MV-4-11 (cell line): ENCODE measurements at regions not wholly inside any gene's neighbourhood (a gene's known extent, or its start where the extent isn't known, plus 50 kb on each side); places are given as distances from the start of the nearest gene placed in this dataset.
"Not testable (repeated sequence)": the region's sequence is repeated elsewhere in the genome, so short reads cannot be mapped to it uniquely, and the experiment has no call there.

ENCODE experiments used
- DNase-seq: peaks from one replicate; lab custom pipeline; 2025; lab: John Stamatoyannopoulos, UW

GRCh38 chr18:42545825-42546224, 569.7 kb downstream of the RIT2 start:
- DNase-seq = no peak

GRCh38 chr18:42548493-42548892, 567.0 kb downstream of the RIT2 start:
- no peak for DNase-seq

GRCh38 chr18:42549596-42549995, 565.9 kb downstream of the RIT2 start:
- no peak for DNase-seq

GRCh38 chr18:42552559-42552958, 562.9 kb downstream of the RIT2 start:
- not testable (repeated sequence) for DNase-seq

GRCh38 chr18:42559069-42559690, 556.3 kb downstream of the RIT2 start:
- no peak for DNase-seq

- no peak for DNase-seq
Measured at GRCh38 chr18:42561521-42561920, 554.0 kb downstream of the RIT2 start.

- DNase-seq = no peak
Measured at GRCh38 chr18:42563995-42564394, 551.5 kb downstream of the RIT2 start.

- no peak for DNase-seq
Measured at GRCh38 chr18:42564761-42565160, 550.7 kb downstream of the RIT2 start.

GRCh38 chr18:42568773-42569172, 546.7 kb downstream of the RIT2 start:
- DNase-seq = no peak

GRCh38 chr18:42574871-42575270, 540.6 kb downstream of the RIT2 start:
- DNase-seq = no peak

GRCh38 chr18:42576124-42576523, 539.4 kb downstream of the RIT2 start:
- DNase-seq = no peak

GRCh38 chr18:42578792-42579191, 536.7 kb downstream of the RIT2 start:
- DNase-seq = no peak

- DNase-seq = no peak
Measured at GRCh38 chr18:42582266-42582665, 533.2 kb downstream of the RIT2 start.

GRCh38 chr18:42583283-42583731, 532.2 kb downstream of the RIT2 start:
- DNase-seq = no peak

GRCh38 chr18:42586601-42587000, 528.9 kb downstream of the RIT2 start:
- no peak for DNase-seq

- DNase-seq = no peak
Measured at GRCh38 chr18:42588786-42589185, 526.7 kb downstream of the RIT2 start.

- DNase-seq = no peak
Measured at GRCh38 chr18:42604820-42605219, 510.7 kb downstream of the RIT2 start.

GRCh38 chr18:42606886-42607495, 508.5 kb downstream of the RIT2 start:
- DNase-seq = no peak

GRCh38 chr18:42611134-42611533, 504.4 kb downstream of the RIT2 start:
- DNase-seq = peak; percentile 38

GRCh38 chr18:42614619-42615293, 500.7 kb downstream of the RIT2 start:
- DNase-seq = no peak

GRCh38 chr18:42617221-42617620, 498.3 kb downstream of the RIT2 start:
- no peak for DNase-seq

- no peak for DNase-seq
Measured at GRCh38 chr18:42619771-42620170, 495.7 kb downstream of the RIT2 start.

- peak; percentile 98 for DNase-seq
Measured at GRCh38 chr18:42620657-42621056, 494.8 kb downstream of the RIT2 start.
